Tibial artery (tissue), 4 donors: ENCODE measurements at regions not wholly inside any gene's neighbourhood (a gene's known extent, or its start where the extent isn't known, plus 50 kb on each side); places are given as distances from the start of the nearest gene placed in this dataset.

Source experiments
- DNase-seq, 2 donors: peaks; one replicate each; pipeline ENCODE4 v3.0.0-alpha.2; 2019
- H3K27ac ChIP-seq, 2 donors: fragments of 200-600 bp; sonication (generic) in 1 of 2; 1 replicate in 1 of 2; 2 replicates in 1 of 2; pipeline ENCODE4 v1.5.1; 2018 to 2019; ENCODE audit warnings: mild to moderate bottlenecking in 1 of 2
- H3K27me3 ChIP-seq, 2 donors: fragments of 200-600 bp; sonication (generic) in 1 of 2; one replicate each; pipeline versions ENCODE4 v1.5.1 to v1.6.0; 2016 to 2019
- H3K36me3 ChIP-seq, 3 donors: fragments of 200-600 bp; sonication (generic) in 2 of 3; one replicate each; pipeline ENCODE4 v1.5.1; 2016 to 2019; ENCODE audit warnings: mild to moderate bottlenecking in 2 of 3
- H3K4me1 ChIP-seq, 4 donors: fragments of 200-600 bp; sonication (generic) in 2 of 4; 1 replicate in 3 of 4; 2 replicates in 1 of 4; pipeline ENCODE4 v1.5.1; 2016 to 2019
- H3K4me3 ChIP-seq, 2 donors: fragments of 200-600 bp; sonication (generic) in 1 of 2; 1 replicate in 1 of 2; 2 replicates in 1 of 2; pipeline ENCODE4 v1.5.1; 2018 to 2019; ENCODE audit warnings: mild to moderate bottlenecking in 2 of 2
- H3K9me3 ChIP-seq, 3 donors: fragments of 200-600 bp; sonication (generic) in 1 of 3; one replicate each; pipeline ENCODE4 v1.5.1; 2016 to 2019
- intact Hi-C: fragments of 100-400 bp; cut with DNase I; formaldehyde crosslinking; loops from one replicate; pipeline ENCODE4 v1.15.0; 2023; ENCODE audit warnings: low total_unique reads
- TF ChIP-seq, protein P1 (sequence below), 2 experiments: fragments of 200-600 bp in 1 of 2; fragments of 450-650 bp in 1 of 2; IDR thresholded peaks; one replicate each; pipeline ENCODE4 v1.5.1; 2017 to 2019; ENCODE audit warnings: antibody characterized with exemption in 2 of 2, mild to moderate bottlenecking in 1 of 2, moderate library complexity in 1 of 2

- TF ChIP-seq, protein P1, sequence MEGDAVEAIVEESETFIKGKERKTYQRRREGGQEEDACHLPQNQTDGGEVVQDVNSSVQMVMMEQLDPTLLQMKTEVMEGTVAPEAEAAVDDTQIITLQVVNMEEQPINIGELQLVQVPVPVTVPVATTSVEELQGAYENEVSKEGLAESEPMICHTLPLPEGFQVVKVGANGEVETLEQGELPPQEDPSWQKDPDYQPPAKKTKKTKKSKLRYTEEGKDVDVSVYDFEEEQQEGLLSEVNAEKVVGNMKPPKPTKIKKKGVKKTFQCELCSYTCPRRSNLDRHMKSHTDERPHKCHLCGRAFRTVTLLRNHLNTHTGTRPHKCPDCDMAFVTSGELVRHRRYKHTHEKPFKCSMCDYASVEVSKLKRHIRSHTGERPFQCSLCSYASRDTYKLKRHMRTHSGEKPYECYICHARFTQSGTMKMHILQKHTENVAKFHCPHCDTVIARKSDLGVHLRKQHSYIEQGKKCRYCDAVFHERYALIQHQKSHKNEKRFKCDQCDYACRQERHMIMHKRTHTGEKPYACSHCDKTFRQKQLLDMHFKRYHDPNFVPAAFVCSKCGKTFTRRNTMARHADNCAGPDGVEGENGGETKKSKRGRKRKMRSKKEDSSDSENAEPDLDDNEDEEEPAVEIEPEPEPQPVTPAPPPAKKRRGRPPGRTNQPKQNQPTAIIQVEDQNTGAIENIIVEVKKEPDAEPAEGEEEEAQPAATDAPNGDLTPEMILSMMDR (IDR thresholded peaks at IDR 0.05) = no peak
- H3K9me3 ChIP-seq = peaks cover 0 to 7% (median 4%) of the 10 kb centered on the region in 3 donors
- H3K36me3 ChIP-seq = no peaks in the 10 kb centered on the region
- DNase-seq = no peak
- H3K27me3 ChIP-seq = no peaks in the 10 kb centered on the region
- H3K27ac ChIP-seq = no peak overlapping the region
- intact Hi-C loops = no loop called here
- no peaks in the 10 kb centered on the region for H3K4me1 ChIP-seq
- no peak overlapping the region for H3K4me3 ChIP-seq
Observed at GRCh38 chr12:63238892-63239291, 87.9 kb upstream of the AVPR1A start.

DNA sequence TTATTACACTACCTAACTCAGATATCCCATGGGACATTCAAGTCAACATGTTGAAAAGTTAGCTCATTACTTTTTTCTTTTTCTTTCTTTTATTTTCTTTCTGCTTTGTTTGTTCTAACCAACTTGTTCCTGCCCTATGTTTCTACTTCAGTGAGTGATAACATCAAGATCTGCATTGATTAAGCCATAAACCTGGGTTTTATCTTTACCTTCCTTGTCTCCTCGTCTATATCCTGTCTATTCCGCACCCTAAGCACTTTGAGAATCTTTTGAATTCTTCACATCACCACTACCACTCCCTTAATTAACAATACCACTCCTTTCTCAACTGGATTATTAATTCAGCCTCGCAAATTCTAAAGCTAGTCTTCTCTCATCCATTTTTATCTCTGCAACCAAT lies 81.9 kb upstream of the AVPR1A start:
- Histone ChIP-seq H3K9me3 (no peaks in the 10 kb centered on the region), H3K27ac (no peak overlapping the region), H3K4me3 (no peak overlapping the region), H3K27me3 (no peaks in the 10 kb centered on the region), H3K4me1 (no peaks in the 10 kb centered on the region), H3K36me3 (no peaks in the 10 kb centered on the region)
- intact Hi-C loops = no loop called here
- TF ChIP-seq, protein P1 (IDR thresholded peaks at IDR 0.05) = no peak
- no peak for DNase-seq

DNA sequence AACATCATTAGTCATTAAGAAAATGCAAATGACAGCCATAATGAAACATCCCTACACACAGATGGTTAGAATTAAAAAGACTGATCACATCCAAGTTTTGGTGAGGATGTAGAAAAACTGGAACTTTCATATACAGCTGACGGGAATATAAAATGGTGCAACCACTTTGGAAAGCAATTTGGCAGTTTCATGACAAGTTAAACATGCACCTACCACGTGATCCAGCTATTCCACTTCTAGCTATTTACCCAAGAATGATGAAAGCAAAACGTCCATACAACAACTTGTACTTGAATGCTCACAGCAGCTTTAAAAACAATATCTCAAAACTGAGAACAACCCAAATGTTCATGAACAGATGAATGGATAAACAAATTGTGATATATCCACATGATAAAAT lies 77.9 kb upstream of the AVPR1A start:
- Histone ChIP-seq H3K9me3 (no peaks in the 10 kb centered on the region), H3K27ac (no peak overlapping the region), H3K36me3 (no peaks in the 10 kb centered on the region), H3K4me3 (no peak overlapping the region), H3K27me3 (no peaks in the 10 kb centered on the region), H3K4me1 (no peaks in the 10 kb centered on the region)
- no peak for DNase-seq
- TF ChIP-seq, protein P1 (IDR thresholded peaks at IDR 0.05) = no peak
- intact Hi-C loops = no loop called here

DNA sequence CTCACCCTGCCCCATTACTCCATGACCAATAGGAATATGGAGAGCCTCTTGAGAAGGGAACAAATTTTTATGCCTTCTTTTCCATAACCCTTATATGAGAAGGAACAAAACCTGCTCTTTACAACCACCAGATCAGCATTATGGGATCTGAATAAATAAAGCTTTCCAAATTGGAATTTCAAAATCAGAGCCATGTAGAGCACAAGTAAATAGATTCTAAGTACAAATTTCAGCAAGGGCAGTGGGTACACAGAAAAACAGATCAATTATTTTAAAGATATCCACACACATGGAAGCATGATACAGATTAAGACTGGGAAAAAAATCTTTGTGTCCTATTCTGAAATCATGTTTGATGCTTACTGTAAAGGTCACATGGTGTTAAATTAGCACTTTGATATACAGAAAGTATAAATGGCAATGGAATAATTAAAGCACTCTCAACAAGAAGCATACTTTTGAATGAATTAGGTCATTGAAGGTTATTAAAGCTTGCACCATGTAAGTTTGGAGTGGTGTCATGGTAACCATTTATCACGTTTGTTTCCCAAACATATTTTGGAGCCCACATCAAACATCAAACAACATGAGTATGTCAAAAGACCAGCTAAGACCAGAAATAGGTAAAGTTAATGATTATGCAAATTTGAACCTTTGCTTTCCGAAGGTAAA lies 75.9 kb upstream of the AVPR1A start:
- no peaks in the 10 kb centered on the region for H3K36me3 ChIP-seq
- TF ChIP-seq, protein P1 (IDR thresholded peaks at IDR 0.05) = no peak
- no peak for DNase-seq
- no peak overlapping the region for H3K4me3 ChIP-seq
- intact Hi-C loops = no loop called here
- no peak overlapping the region for H3K27ac ChIP-seq
- no peaks in the 10 kb centered on the region for H3K27me3 ChIP-seq
- no peaks in the 10 kb centered on the region for H3K9me3 ChIP-seq
- no peaks in the 10 kb centered on the region for H3K4me1 ChIP-seq

- TF ChIP-seq, protein P1 (IDR thresholded peaks at IDR 0.05) = no peak
- Histone ChIP-seq H3K27ac (no peak overlapping the region), H3K9me3 (no peaks in the 10 kb centered on the region)
Observed at GRCh38 chr12:63224396-63224795, 73.4 kb upstream of the AVPR1A start.

DNA sequence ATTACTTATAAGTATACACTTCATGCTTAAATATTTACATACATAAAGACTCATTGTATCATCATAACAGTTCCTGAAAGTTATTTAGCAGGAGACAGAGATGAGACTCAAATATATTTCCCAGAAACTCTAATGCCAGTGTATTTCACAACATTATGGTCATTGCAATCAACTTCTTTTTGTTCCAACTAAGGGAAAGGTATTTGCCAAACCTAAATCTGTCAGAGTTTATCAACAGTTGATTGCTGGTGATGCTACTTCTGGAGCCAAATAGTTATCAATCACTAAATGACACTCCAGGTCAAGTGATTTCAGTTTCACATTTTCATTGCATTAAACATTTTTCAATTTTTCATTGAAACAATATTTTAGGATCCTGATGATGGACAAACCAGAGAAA lies 72.1 kb upstream of the AVPR1A start:
- H3K4me1 ChIP-seq = peaks cover 0 to 7% (median 0%) of the 10 kb centered on the region in 4 donors
- TF ChIP-seq, protein P1 (IDR thresholded peaks at IDR 0.05) = no peak
- DNase-seq = no peak
- intact Hi-C loops = no loop called here
- H3K4me3 ChIP-seq = no peak overlapping the region
- H3K36me3 ChIP-seq = no peaks in the 10 kb centered on the region
- no peaks in the 10 kb centered on the region for H3K27me3 ChIP-seq
- no peak overlapping the region for H3K27ac ChIP-seq
- H3K9me3 ChIP-seq = no peaks in the 10 kb centered on the region

More at GRCh38 chr12:63224396-63224795, 73.4 kb upstream of the AVPR1A start:
- H3K27me3 ChIP-seq = no peaks in the 10 kb centered on the region
- intact Hi-C loops = no loop called here
- H3K4me3 ChIP-seq = no peak overlapping the region
- DNase-seq = no peak
- no peaks in the 10 kb centered on the region for H3K36me3 ChIP-seq
- peaks cover 0 to 7% (median 0%) of the 10 kb centered on the region in 4 donors for H3K4me1 ChIP-seq
